Neural crest cell (in vitro differentiated cells): ENCODE measurements at regions not wholly inside any gene's neighbourhood (a gene's known extent, or its start where the extent isn't known, plus 50 kb on each side); places are given as distances from the start of the nearest gene placed in this dataset.

ENCODE experiments used
- DNase-seq: peaks from one replicate; pipeline ENCODE4 v3.0.0; 2021; ENCODE audit warnings: low read depth, mixed read lengths, low spot score
- H3K27ac Mint-ChIP-seq: one replicate; pipeline ENCODE4 v1.8.0; 2021; ENCODE audit warnings: mild to moderate bottlenecking, mixed read lengths; ENCODE audit not compliant: unreplicated experiment
- H3K27me3 Mint-ChIP-seq: 2 replicates; pipeline ENCODE4 v1.8.0; 2021; ENCODE audit warnings: low read depth, mild to moderate bottlenecking, mixed read lengths
- H3K36me3 Mint-ChIP-seq: 2 replicates; pipeline ENCODE4 v1.8.0; 2021; ENCODE audit warnings: low read depth, mild to moderate bottlenecking, mixed read lengths
- H3K4me1 Mint-ChIP-seq: 2 replicates; pipeline ENCODE4 v1.8.0; 2021; ENCODE audit warnings: mixed read lengths
- H3K4me3 Mint-ChIP-seq: one replicate; pipeline ENCODE4 v1.8.0; 2021; ENCODE audit warnings: mild to moderate bottlenecking, mixed read lengths
- H3K9me3 Mint-ChIP-seq: 2 replicates; pipeline ENCODE4 v1.8.0; 2021; ENCODE audit warnings: mixed read lengths
- TF ChIP-seq, protein P1 (sequence below): fragments of 200-600 bp; sonication (generic); conservative IDR thresholded peaks from 2 replicates; pipeline ENCODE4 v1.5.0; 2021; ENCODE audit warnings: antibody characterized with exemption, mild to moderate bottlenecking

DNA sequence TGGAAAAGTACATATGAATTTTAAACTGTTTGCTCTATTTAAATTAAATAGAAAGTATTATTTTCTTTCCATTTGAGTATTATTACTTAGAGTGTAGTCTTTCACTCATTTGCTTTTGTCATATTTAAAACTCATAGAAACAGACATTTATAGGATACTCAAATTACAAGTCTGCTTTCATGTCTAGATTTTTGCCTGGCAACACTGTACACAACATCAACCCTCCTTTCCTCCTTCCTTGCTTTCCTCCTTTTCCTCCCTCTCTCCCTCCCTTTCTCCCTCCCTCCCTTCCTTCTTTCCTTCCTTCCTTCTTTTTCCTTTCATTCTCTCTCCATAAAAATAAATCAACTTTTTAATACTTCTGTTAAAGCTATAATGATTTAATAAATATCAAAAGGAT is 2361.2 kb downstream of the ARAP2 start:
- no peaks in the 10 kb centered on the region for H3K4me1 Mint-ChIP-seq
- H3K27me3 Mint-ChIP-seq, result no peaks in the 10 kb centered on the region
- no peak overlapping the region for H3K27ac Mint-ChIP-seq
- DNase-seq, result no peak
- H3K4me3 Mint-ChIP-seq, result no peak overlapping the region
- H3K36me3 Mint-ChIP-seq, result no peaks in the 10 kb centered on the region
- TF ChIP-seq, protein P1, sequence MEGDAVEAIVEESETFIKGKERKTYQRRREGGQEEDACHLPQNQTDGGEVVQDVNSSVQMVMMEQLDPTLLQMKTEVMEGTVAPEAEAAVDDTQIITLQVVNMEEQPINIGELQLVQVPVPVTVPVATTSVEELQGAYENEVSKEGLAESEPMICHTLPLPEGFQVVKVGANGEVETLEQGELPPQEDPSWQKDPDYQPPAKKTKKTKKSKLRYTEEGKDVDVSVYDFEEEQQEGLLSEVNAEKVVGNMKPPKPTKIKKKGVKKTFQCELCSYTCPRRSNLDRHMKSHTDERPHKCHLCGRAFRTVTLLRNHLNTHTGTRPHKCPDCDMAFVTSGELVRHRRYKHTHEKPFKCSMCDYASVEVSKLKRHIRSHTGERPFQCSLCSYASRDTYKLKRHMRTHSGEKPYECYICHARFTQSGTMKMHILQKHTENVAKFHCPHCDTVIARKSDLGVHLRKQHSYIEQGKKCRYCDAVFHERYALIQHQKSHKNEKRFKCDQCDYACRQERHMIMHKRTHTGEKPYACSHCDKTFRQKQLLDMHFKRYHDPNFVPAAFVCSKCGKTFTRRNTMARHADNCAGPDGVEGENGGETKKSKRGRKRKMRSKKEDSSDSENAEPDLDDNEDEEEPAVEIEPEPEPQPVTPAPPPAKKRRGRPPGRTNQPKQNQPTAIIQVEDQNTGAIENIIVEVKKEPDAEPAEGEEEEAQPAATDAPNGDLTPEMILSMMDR, result no peak
- H3K9me3 Mint-ChIP-seq, result no peaks in the 10 kb centered on the region

DNA sequence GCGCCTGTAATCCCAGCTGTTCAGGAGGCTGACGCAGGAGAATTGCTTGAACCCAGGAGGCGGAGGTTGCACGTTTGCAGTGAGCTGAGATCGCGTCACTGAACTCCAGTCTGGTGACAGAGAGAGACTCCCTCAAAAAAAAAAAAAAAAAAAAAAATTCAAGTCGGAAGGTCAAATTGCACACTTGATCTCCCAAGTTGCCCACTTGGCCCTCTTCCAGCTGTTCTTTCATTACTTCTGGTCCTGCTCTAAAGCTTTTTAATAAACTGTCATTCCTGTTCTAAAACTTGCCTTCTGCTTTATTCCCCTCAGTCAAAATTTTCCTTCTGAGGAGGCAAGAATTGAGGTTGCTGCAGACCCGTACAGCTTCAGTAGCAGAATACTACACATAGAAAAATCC is 2358.0 kb downstream of the ARAP2 start:
- Mint-ChIP-seq H3K4me3 (no peak overlapping the region), H3K27me3 (no peaks in the 10 kb centered on the region), H3K4me1 (no peaks in the 10 kb centered on the region), H3K27ac (no peak overlapping the region), H3K9me3 (peaks cover 2% of the 10 kb centered on the region), H3K36me3 (no peaks in the 10 kb centered on the region)
- TF ChIP-seq, protein P1, result no peak
- DNase-seq, result no peak

DNA sequence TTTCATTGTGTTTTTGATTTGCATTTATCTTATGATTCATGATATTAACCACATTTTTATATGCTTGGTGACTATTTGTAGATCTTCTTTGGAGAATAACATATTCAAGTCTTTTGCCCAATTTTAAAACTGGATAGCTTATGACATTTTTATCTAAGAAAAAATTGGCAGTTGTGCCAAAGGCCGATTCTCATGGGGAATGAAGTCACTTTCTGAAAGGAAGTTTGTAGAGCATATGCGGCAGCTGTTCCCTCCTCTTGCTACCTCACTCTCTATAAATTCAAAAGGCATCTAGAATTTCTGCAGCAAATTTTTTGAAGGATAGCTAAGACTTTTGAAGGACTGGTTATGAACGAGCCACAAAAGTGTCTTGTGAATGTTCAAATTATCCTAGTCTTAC is 2353.5 kb downstream of the ARAP2 start:
- no peaks in the 10 kb centered on the region for H3K27me3 Mint-ChIP-seq
- TF ChIP-seq, protein P1, result no peak
- no peak overlapping the region for H3K27ac Mint-ChIP-seq
- no peaks in the 10 kb centered on the region for H3K4me1 Mint-ChIP-seq
- no peak overlapping the region for H3K4me3 Mint-ChIP-seq
- H3K36me3 Mint-ChIP-seq, result no peaks in the 10 kb centered on the region
- H3K9me3 Mint-ChIP-seq, result peaks cover 8% of the 10 kb centered on the region
- DNase-seq, result no peak

DNA sequence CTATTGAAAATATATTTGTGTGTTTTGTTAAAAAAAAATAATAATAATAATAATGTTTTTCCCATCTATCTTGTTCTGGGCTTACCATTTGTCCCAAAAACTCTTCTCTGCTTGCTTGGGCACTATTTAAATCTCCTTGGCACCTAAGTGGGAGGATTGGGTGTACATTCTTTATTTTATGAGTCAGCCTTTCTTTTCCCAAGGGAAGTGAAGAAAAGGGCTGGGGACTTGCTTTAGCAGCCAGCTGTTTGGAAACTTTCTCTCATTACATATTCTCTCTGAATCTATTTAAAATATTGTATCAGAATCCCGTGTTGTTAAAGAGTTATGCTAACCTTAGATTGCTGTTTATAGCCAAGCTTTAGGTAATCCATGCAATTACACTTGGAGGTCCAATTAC is 2332.4 kb downstream of the ARAP2 start:
- Mint-ChIP-seq H3K36me3 (peaks cover 5% of the 10 kb centered on the region), H3K4me3 (no peak overlapping the region), H3K9me3 (peaks cover 13% of the 10 kb centered on the region), H3K27me3 (no peaks in the 10 kb centered on the region), H3K4me1 (no peaks in the 10 kb centered on the region), H3K27ac (no peak overlapping the region)
- TF ChIP-seq, protein P1, result no peak
- DNase-seq, result no peak

DNA sequence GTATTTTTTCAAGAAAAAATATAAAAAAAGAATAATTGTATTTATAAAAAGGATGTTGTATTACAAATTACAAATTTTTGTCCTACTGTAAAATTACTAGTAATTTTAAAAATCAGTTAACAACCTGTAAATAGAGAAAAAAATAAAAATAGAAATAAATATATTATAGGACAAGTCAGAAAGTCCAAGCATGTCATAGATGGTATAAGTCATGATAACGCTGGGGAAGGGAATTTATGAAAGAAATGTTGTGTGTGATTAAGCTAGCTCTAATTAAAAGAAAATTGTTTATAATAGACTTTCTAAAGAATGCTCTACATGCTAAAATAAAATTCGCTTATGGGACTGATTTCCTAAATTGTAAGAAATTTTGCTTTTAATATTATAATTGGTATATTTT is 2329.9 kb downstream of the ARAP2 start:
- Mint-ChIP-seq H3K9me3 (peaks cover 5% of the 10 kb centered on the region), H3K4me1 (no peaks in the 10 kb centered on the region), H3K27me3 (no peaks in the 10 kb centered on the region), H3K27ac (no peak overlapping the region), H3K36me3 (peaks cover 5% of the 10 kb centered on the region), H3K4me3 (no peak overlapping the region)
- no peak for DNase-seq
- TF ChIP-seq, protein P1, result no peak

DNA sequence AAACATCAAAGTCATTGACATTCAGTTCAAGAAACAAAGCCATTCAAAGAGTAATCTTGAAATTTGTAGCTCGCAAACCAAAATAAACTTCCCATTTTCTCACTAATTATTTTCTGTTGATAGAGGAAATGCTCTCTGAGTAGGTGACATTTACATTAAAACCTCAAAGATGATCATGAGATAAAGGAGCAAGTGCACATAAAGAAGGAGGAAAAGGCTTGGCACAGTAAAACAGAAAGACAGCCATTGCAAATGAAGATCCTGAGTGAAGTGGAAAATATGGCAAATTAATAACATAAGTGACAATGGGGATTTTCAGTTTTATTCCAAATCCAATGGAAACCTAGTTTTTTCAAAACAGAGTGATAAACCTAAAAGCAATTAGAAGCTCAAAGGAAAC is 2320.8 kb downstream of the ARAP2 start:
- H3K27me3 Mint-ChIP-seq, result no peaks in the 10 kb centered on the region
- no peak overlapping the region for H3K27ac Mint-ChIP-seq
- no peaks in the 10 kb centered on the region for H3K36me3 Mint-ChIP-seq
- no peak for DNase-seq
- H3K4me1 Mint-ChIP-seq, result no peaks in the 10 kb centered on the region
- H3K9me3 Mint-ChIP-seq, result peaks cover 7% of the 10 kb centered on the region
- H3K4me3 Mint-ChIP-seq, result no peak overlapping the region
- TF ChIP-seq, protein P1, result no peak
